ENCODE measurements at regions not wholly inside any gene's neighbourhood (a gene's known extent, or its start where the extent isn't known, plus 50 kb on each side); places are given as distances from the start of the nearest gene placed in this dataset.

DNA sequence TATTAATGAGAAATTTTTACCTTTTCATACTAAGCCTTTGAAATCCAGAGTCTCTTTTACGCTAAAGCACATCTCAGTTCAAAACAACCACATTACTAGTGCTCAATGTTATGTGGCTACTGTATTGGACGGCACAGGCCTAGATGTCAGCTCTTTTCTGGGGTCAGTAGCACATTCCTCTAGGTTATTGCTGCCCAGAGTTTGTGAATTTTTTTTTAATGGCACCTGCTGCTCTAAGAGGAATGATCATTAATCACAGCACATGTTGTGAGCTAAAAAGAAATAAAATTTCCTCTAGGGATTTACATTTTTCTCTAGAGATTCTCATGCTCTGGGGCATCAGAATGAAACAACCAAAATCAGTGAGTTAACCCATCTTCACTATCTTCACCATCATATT lies 436.8 kb upstream of the THBS1 start:
- no peaks in the 10 kb centered on the region for H3K4me1 Mint-ChIP-seq
- DNase-seq, result no peak
- H3K9me3 Mint-ChIP-seq, result no peaks in the 10 kb centered on the region
- TF ChIP-seq CTCF (IDR thresholded peaks at IDR 0.05), result no peak
- no peak overlapping the region for H3K4me3 Mint-ChIP-seq
- no peaks in the 10 kb centered on the region for H3K36me3 Mint-ChIP-seq (ENCODE audit: low read depth)
- H3K27ac Mint-ChIP-seq, result no peak overlapping the region
- peaks cover 5% of the 10 kb centered on the region for H3K27me3 Mint-ChIP-seq (ENCODE audit: low read depth, poor library complexity)

DNA sequence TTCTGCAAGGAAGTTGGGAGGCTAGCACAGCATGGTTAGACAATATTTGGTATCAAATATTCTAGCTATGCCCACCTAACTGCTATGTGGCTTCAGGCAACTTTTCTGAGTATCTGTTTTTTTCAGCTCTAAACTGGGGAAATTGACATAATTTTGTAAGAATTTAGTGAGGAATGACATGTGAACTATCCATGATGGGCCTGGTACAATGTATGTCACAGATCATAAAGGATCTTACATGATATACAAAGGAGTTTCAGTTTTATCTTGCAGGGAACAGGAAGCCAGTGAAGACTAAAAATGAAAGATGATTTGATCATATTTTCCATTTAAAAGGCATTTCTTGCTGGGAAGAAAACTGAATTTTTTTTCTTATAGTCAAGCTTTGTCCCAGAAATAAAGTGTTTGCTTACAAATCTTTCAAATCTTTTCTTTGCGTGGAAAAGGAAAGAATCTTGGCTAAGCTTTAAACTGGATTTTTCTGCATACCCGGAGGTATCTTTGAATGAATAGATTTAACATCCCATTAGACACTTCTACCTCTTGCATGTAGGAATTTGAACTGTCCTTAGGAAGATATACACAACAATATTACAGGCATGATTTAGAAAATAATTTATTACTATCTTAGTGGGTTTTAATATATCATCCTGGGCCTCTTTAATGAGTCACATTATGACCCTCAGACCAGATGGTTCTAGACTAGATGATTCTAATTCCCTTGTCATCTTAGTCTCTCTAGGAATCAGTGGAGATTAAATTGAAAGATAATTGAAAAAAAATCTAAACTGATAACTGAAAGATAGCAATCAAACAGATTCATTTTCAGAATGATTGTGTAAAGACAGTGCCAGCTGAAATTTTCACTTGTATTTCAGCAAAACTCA lies 436.0 kb upstream of the THBS1 start:
- no peak overlapping the region for H3K27ac Mint-ChIP-seq
- no peak for DNase-seq
- no peak for TF ChIP-seq CTCF (IDR thresholded peaks at IDR 0.05)
- H3K4me1 Mint-ChIP-seq, result no peaks in the 10 kb centered on the region
- H3K27me3 Mint-ChIP-seq (ENCODE audit: low read depth, poor library complexity), result peaks cover 5% of the 10 kb centered on the region
- no peak overlapping the region for H3K4me3 Mint-ChIP-seq
- H3K36me3 Mint-ChIP-seq (ENCODE audit: low read depth), result no peaks in the 10 kb centered on the region
- H3K9me3 Mint-ChIP-seq, result no peaks in the 10 kb centered on the region

DNA sequence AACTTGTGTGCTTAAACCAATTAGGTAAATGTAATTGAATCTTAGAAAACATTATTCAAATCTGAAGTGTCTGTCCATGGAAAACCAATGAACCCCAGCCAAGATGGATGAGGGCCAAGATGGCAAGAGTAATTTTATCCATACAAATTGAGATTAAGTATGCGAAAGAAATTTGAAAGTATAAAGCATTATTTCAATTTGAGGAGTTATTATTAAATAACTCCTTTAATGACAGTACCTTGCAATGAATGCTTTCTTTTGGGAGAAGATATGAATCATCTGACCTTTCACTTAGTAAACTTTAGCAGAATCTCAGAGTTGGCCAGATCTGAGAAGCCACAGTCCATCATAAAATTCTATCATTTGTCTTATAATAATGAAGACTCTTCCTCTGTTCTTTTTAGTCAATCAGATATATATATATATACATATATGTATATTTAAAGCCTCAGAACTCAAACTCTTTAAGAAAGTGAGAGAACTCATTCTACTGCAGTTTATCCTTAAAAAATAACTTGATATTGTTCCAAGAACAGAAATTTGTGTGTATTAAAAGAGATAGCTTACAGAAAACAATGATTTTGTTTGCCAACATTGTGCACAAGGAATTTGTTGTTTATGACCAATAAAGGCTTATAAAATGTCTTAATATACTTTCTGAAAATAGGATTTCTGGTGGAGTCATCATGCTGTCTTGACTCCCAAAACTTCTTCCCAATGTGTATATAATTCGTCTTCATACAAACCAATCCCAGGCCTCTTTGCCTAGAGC lies 434.8 kb upstream of the THBS1 start:
- H3K36me3 Mint-ChIP-seq (ENCODE audit: low read depth), result no peaks in the 10 kb centered on the region
- H3K27ac Mint-ChIP-seq, result no peak overlapping the region
- peaks cover 3% of the 10 kb centered on the region for H3K27me3 Mint-ChIP-seq (ENCODE audit: low read depth, poor library complexity)

DNA sequence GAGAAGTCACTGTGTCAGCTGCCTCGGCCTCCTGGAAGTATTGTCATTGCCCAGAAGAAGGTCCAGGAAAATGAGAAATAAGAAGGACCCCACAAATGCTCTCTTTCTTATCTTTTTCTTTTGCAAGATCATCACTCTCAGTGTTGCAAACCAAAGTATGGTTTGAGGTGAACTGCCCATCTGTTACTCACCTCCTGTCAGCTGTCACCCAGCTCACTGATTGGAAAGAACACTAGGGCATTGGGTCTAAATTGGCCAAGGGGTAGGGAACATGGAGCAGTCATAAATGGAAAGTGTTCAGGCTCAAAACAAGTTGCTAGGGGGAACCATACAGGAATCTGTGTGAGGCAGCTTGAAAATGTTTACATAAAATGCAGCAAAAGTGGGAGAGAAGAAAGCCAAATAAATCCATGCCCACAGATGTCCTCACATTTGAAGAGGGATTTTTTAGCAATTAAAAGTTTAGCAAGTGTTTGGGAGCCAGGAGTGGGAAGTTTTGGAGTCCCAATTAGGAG lies 431.2 kb upstream of the THBS1 start:
- no peaks in the 10 kb centered on the region for H3K36me3 Mint-ChIP-seq (ENCODE audit: low read depth)
- peaks cover 10% of the 10 kb centered on the region for H3K4me1 Mint-ChIP-seq

More for the DNA sequence above, 434.8 kb upstream of the THBS1 start:
- TF ChIP-seq CTCF (IDR thresholded peaks at IDR 0.05), result no peak
- Mint-ChIP-seq H3K4me1 (no peaks in the 10 kb centered on the region), H3K9me3 (no peaks in the 10 kb centered on the region), H3K4me3 (no peak overlapping the region)
- no peak for DNase-seq

GRCh38 chr15:39151545-39151944 lies 429.3 kb upstream of the THBS1 start:
- Mint-ChIP-seq H3K36me3 (ENCODE audit: low read depth) (no peaks in the 10 kb centered on the region), H3K27ac (no peak overlapping the region), H3K4me3 (no peak overlapping the region), H3K27me3 (ENCODE audit: low read depth, poor library complexity) (no peaks in the 10 kb centered on the region), H3K4me1 (peaks cover 21% of the 10 kb centered on the region), H3K9me3 (no peaks in the 10 kb centered on the region)
- DNase-seq, result no peak
- TF ChIP-seq CTCF (IDR thresholded peaks at IDR 0.05), result no peak

More for the DNA sequence above, 431.2 kb upstream of the THBS1 start:
- Mint-ChIP-seq H3K4me3 (no peak overlapping the region), H3K27me3 (ENCODE audit: low read depth, poor library complexity) (no peaks in the 10 kb centered on the region), H3K27ac (no peak overlapping the region), H3K9me3 (no peaks in the 10 kb centered on the region)
- no peak for DNase-seq
- TF ChIP-seq CTCF (IDR thresholded peaks at IDR 0.05), result no peak

Data from nephron progenitor cell (in vitro differentiated cells).